ENCODE measurements at regions not wholly inside any gene's neighbourhood (a gene's known extent, or its start where the extent isn't known, plus 50 kb on each side); places are given as distances from the start of the nearest gene placed in this dataset.

DNA sequence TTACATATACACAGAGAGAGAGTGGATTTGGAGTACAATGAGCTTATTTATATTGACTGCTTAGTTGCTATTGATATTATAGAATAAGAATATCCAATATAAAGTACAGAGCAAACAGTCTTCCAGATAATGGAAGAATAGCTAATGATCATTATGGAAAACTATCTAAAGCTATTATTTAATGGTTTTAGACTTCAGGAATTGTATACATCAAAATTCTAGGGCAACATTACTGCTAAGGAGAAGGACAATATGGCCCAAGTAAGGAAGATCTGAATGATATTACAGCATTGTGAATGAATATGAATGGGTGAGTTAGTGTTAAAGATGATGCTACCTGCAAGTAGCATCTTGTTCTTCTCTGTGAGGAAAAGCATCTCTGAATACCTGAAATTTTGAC lies 604.2 kb upstream of the PCDH20 start:
- DNase-seq (ENCODE audit: low spot score in 2 of 2), result no peak
- no peaks in the 10 kb centered on the region for H3K4me1 ChIP-seq
- no peaks in the 10 kb centered on the region for H3K9me3 ChIP-seq
- H3K36me3 ChIP-seq, result no peaks in the 10 kb centered on the region
- no peak overlapping the region for H3K4me3 ChIP-seq
- H3K27ac ChIP-seq, result no peak overlapping the region
- H3K27me3 ChIP-seq, result no peaks in the 10 kb centered on the region
- TF ChIP-seq, protein P1, sequence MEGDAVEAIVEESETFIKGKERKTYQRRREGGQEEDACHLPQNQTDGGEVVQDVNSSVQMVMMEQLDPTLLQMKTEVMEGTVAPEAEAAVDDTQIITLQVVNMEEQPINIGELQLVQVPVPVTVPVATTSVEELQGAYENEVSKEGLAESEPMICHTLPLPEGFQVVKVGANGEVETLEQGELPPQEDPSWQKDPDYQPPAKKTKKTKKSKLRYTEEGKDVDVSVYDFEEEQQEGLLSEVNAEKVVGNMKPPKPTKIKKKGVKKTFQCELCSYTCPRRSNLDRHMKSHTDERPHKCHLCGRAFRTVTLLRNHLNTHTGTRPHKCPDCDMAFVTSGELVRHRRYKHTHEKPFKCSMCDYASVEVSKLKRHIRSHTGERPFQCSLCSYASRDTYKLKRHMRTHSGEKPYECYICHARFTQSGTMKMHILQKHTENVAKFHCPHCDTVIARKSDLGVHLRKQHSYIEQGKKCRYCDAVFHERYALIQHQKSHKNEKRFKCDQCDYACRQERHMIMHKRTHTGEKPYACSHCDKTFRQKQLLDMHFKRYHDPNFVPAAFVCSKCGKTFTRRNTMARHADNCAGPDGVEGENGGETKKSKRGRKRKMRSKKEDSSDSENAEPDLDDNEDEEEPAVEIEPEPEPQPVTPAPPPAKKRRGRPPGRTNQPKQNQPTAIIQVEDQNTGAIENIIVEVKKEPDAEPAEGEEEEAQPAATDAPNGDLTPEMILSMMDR (IDR thresholded peaks at IDR 0.05), result no peak
- TF ChIP-seq POLR2A (IDR thresholded peaks at IDR 0.05), result no peak
- TF ChIP-seq EP300 (IDR thresholded peaks at IDR 0.05), result no peak
- no peak for TF ChIP-seq POLR2AphosphoS5 (IDR thresholded peaks at IDR 0.05)

DNA sequence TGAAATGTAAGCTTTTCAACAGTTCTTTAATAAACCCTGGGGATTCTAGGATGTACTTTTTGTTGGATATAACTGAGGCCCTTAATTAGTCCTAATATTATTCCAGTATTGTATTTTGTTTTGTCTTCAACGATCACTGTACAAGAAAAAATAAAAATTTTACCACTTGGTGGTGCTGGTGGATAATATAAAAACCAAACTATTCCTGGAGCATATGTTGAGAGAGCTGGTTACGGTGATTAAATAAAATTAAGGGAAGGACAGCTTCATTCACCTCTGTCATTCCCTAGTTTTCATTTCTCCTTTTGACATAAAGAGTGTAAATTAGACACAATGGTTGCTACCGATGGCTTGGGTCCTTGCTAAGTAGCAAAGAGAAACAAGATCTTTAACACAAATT lies 598.6 kb upstream of the PCDH20 start:
- no peaks in the 10 kb centered on the region for H3K9me3 ChIP-seq
- no peak for DNase-seq (ENCODE audit: low spot score in 2 of 2)
- WGBS, result 25% methylated on average over 3 of the region's 3 CpGs
- no peak overlapping the region for H3K27ac ChIP-seq
- TF ChIP-seq POLR2AphosphoS5 (IDR thresholded peaks at IDR 0.05) (no peak), POLR2A (IDR thresholded peaks at IDR 0.05) (no peak), EP300 (IDR thresholded peaks at IDR 0.05) (no peak)
- TF ChIP-seq, protein P1 (IDR thresholded peaks at IDR 0.05), result no peak
- H3K4me1 ChIP-seq, result no peaks in the 10 kb centered on the region
- H3K27me3 ChIP-seq, result no peaks in the 10 kb centered on the region
- H3K4me3 ChIP-seq, result no peak overlapping the region
- no peaks in the 10 kb centered on the region for H3K36me3 ChIP-seq

DNA sequence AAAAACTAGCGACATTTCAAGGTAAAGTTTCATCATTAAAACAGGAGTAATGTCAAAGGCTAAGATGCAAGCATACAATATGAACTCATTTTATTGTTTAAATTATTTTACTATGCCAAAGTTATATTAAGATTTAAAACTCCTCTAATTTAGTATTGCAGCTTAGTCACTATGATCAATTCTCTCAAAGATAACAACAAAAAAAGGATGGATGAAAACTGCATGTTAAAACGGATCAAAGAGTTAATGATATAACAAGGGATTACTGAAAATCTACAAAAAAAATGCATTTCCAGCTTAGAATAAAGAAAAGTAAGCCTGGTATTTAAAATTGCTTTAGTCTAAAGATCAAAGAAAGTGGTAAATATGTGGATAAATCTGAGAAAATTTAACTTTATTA lies 587.8 kb upstream of the PCDH20 start:
- DNase-seq (ENCODE audit: low spot score in 2 of 2), result no peak
- Histone ChIP-seq H3K9me3 (no peaks in the 10 kb centered on the region), H3K36me3 (no peaks in the 10 kb centered on the region), H3K4me1 (no peaks in the 10 kb centered on the region), H3K27ac (no peak overlapping the region), H3K4me3 (no peak overlapping the region), H3K27me3 (no peaks in the 10 kb centered on the region)
- 77% methylated on average over 2 of the region's 2 CpGs for WGBS
- TF ChIP-seq POLR2AphosphoS5 (IDR thresholded peaks at IDR 0.05) (no peak), POLR2A (IDR thresholded peaks at IDR 0.05) (no peak), EP300 (IDR thresholded peaks at IDR 0.05) (no peak)
- TF ChIP-seq, protein P1 (IDR thresholded peaks at IDR 0.05), result no peak

- no peak overlapping the region for H3K4me3 ChIP-seq
- 86% methylated on average over 1 of the region's 1 CpG for WGBS
- no peaks in the 10 kb centered on the region for H3K4me1 ChIP-seq
- TF ChIP-seq POLR2A (IDR thresholded peaks at IDR 0.05) (no peak), EP300 (IDR thresholded peaks at IDR 0.05) (no peak), POLR2AphosphoS5 (IDR thresholded peaks at IDR 0.05) (no peak)
- TF ChIP-seq, protein P1 (IDR thresholded peaks at IDR 0.05), result no peak
- H3K36me3 ChIP-seq, result no peaks in the 10 kb centered on the region
- H3K27me3 ChIP-seq, result no peaks in the 10 kb centered on the region
- no peaks in the 10 kb centered on the region for H3K9me3 ChIP-seq
- DNase-seq (ENCODE audit: low spot score in 2 of 2), result no peak
- H3K27ac ChIP-seq, result no peak overlapping the region
Observed at GRCh38 chr13:61994174-61994573, 578.5 kb upstream of the PCDH20 start.

DNA sequence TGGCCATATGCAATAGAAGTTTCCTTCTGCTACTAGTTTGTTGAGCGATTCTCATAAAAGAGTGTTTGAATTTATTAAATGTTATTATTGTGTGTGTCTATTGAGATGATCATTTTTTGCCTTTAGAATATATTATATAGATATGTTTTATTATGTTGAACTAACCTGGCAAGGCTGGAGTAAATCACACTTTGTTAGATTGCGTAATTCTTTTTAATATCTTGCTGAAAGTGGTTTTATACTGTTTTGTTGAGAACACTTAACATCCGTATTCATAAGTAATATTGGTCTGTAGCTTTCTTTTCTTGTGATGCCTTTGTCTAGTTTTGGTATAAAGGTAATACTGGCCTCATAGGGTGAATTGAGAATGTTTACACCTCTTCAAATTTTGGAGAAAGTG lies 574.3 kb upstream of the PCDH20 start:
- Histone ChIP-seq H3K4me3 (no peak overlapping the region), H3K27ac (no peak overlapping the region), H3K4me1 (no peaks in the 10 kb centered on the region), H3K36me3 (no peaks in the 10 kb centered on the region), H3K27me3 (no peaks in the 10 kb centered on the region), H3K9me3 (no peaks in the 10 kb centered on the region)
- no peak for DNase-seq (ENCODE audit: low spot score in 2 of 2)
- TF ChIP-seq, protein P1 (IDR thresholded peaks at IDR 0.05), result no peak
- TF ChIP-seq POLR2AphosphoS5 (IDR thresholded peaks at IDR 0.05) (no peak), POLR2A (IDR thresholded peaks at IDR 0.05) (no peak), EP300 (IDR thresholded peaks at IDR 0.05) (no peak)
- 76% methylated on average over 3 of the region's 3 CpGs for WGBS

All from suprapubic skin (tissue), 4 donors.